Nephron progenitor cell (in vitro differentiated cells): ENCODE measurements at regions not wholly inside any gene's neighbourhood (a gene's known extent, or its start where the extent isn't known, plus 50 kb on each side); places are given as distances from the start of the nearest gene placed in this dataset.
"Not testable (repeated sequence)": the region's sequence is repeated elsewhere in the genome, so short reads cannot be mapped to it uniquely, and the experiment has no call there.

Source experiments
- DNase-seq: peaks from one replicate; pipeline ENCODE4 v3.0.0; 2021
- H3K27ac Mint-ChIP-seq: 2 replicates; pipeline ENCODE4 v1.8.0; 2021; ENCODE audit warnings: mild to moderate bottlenecking, moderate library complexity, mixed read lengths
- H3K27me3 Mint-ChIP-seq: 2 replicates; pipeline ENCODE4 v1.8.0; 2021; ENCODE audit warnings: mild to moderate bottlenecking, low read depth, mixed read lengths; ENCODE audit not compliant: poor library complexity
- H3K36me3 Mint-ChIP-seq: 2 replicates; pipeline ENCODE4 v1.8.0; 2021; ENCODE audit warnings: low read depth, mixed read lengths
- H3K4me1 Mint-ChIP-seq: 2 replicates; pipeline ENCODE4 v1.8.0; 2021; ENCODE audit warnings: mixed read lengths
- H3K4me3 Mint-ChIP-seq: 2 replicates; pipeline ENCODE4 v1.8.0; 2021; ENCODE audit warnings: mild to moderate bottlenecking, moderate library complexity, mixed read lengths
- H3K9me3 Mint-ChIP-seq: 2 replicates; pipeline ENCODE4 v1.8.0; 2021; ENCODE audit warnings: mild to moderate bottlenecking, moderate library complexity, mixed read lengths
- CTCF ChIP-seq: fragments of 200-600 bp; sonication (generic); IDR thresholded peaks from 2 replicates; pipeline ENCODE4 v1.5.0; 2021; ENCODE audit warnings: antibody characterized with exemption

- TF ChIP-seq CTCF: no peak
- DNase-seq: no peak
- Mint-ChIP-seq H3K4me1 (peaks cover 19% of the 10 kb centered on the region), H3K27ac (no peak overlapping the region), H3K4me3 (no peak overlapping the region), H3K27me3 (no peaks in the 10 kb centered on the region), H3K36me3 (no peaks in the 10 kb centered on the region), H3K9me3 (no peaks in the 10 kb centered on the region)
Observed at GRCh38 chr6:15152700-15153099, 93.2 kb upstream of the JARID2 start.

- no peak for TF ChIP-seq CTCF
- Mint-ChIP-seq H3K27me3 (no peaks in the 10 kb centered on the region), H3K27ac (no peak overlapping the region), H3K9me3 (no peaks in the 10 kb centered on the region), H3K4me1 (peaks cover 14% of the 10 kb centered on the region), H3K4me3 (no peak overlapping the region), H3K36me3 (no peaks in the 10 kb centered on the region)
- DNase-seq: no peak
Observed at GRCh38 chr6:15153191-15153590, 92.7 kb upstream of the JARID2 start.

- Mint-ChIP-seq H3K36me3 (no peaks in the 10 kb centered on the region), H3K4me3 (no peak overlapping the region), H3K27me3 (no peaks in the 10 kb centered on the region), H3K27ac (no peak overlapping the region), H3K4me1 (peaks cover 12% of the 10 kb centered on the region), H3K9me3 (no peaks in the 10 kb centered on the region)
- TF ChIP-seq CTCF: no peak
- no peak for DNase-seq
Observed at GRCh38 chr6:15157479-15157878, 88.4 kb upstream of the JARID2 start.

- Mint-ChIP-seq H3K27ac (no peak overlapping the region), H3K36me3 (no peaks in the 10 kb centered on the region), H3K27me3 (no peaks in the 10 kb centered on the region), H3K4me3 (no peak overlapping the region), H3K9me3 (no peaks in the 10 kb centered on the region), H3K4me1 (peaks cover 12% of the 10 kb centered on the region)
- no peak for DNase-seq
- no peak for TF ChIP-seq CTCF
Observed at GRCh38 chr6:15158821-15159619, 86.8 kb upstream of the JARID2 start.

- Mint-ChIP-seq H3K4me3 (no peak overlapping the region), H3K27ac (no peak overlapping the region), H3K27me3 (no peaks in the 10 kb centered on the region), H3K9me3 (no peaks in the 10 kb centered on the region), H3K36me3 (no peaks in the 10 kb centered on the region), H3K4me1 (peaks cover 12% of the 10 kb centered on the region)
- no peak for DNase-seq
- no peak for TF ChIP-seq CTCF
Observed at GRCh38 chr6:15160812-15161211, 85.1 kb upstream of the JARID2 start.

- H3K36me3 Mint-ChIP-seq: not testable (repeated sequence)
Observed at GRCh38 chr6:15164855-15165254, 81.0 kb upstream of the JARID2 start.

More at GRCh38 chr6:15164855-15165254, 81.0 kb upstream of the JARID2 start:
- not testable (repeated sequence) for H3K4me3 Mint-ChIP-seq, H3K27me3 Mint-ChIP-seq, H3K27ac Mint-ChIP-seq, DNase-seq, H3K9me3 Mint-ChIP-seq
- H3K4me1 Mint-ChIP-seq: peaks cover 12% of the 10 kb centered on the region
